ENCODE measurements at regions not wholly inside any gene's neighbourhood (a gene's known extent, or its start where the extent isn't known, plus 50 kb on each side); places are given as distances from the start of the nearest gene placed in this dataset.
"Not testable (repeated sequence)": the region's sequence is repeated elsewhere in the genome, so short reads cannot be mapped to it uniquely, and the experiment has no call there.

DNA sequence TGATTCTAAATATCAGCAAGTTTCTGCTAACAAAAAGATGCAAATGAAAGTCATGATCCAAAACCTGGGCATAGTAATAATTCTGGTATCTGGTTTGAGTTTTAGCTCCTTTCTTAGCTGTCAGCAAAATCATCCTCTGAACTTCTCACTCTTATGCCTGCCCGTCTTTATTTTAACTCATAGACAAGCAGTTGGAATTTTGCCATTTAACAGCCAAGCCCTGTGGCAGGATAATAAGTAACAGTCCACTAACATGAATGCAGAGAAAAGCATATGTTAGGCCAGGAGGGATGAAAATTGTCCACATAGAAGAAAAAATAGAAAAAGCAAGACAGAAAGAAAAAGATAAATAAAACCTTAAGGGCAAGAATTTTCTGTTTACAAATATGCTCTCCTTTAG, 170.0 kb upstream of the LAMA2 start:
- H3K4me3 ChIP-seq (ENCODE audit: low read depth, low read length), result no peak overlapping the region
- TF ChIP-seq, protein P1, sequence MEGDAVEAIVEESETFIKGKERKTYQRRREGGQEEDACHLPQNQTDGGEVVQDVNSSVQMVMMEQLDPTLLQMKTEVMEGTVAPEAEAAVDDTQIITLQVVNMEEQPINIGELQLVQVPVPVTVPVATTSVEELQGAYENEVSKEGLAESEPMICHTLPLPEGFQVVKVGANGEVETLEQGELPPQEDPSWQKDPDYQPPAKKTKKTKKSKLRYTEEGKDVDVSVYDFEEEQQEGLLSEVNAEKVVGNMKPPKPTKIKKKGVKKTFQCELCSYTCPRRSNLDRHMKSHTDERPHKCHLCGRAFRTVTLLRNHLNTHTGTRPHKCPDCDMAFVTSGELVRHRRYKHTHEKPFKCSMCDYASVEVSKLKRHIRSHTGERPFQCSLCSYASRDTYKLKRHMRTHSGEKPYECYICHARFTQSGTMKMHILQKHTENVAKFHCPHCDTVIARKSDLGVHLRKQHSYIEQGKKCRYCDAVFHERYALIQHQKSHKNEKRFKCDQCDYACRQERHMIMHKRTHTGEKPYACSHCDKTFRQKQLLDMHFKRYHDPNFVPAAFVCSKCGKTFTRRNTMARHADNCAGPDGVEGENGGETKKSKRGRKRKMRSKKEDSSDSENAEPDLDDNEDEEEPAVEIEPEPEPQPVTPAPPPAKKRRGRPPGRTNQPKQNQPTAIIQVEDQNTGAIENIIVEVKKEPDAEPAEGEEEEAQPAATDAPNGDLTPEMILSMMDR (IDR thresholded peaks at IDR 0.05; ENCODE audit: insufficient read depth, low read length), result no peak
- no peak for DNase-seq (ENCODE audit: low read depth)

DNA sequence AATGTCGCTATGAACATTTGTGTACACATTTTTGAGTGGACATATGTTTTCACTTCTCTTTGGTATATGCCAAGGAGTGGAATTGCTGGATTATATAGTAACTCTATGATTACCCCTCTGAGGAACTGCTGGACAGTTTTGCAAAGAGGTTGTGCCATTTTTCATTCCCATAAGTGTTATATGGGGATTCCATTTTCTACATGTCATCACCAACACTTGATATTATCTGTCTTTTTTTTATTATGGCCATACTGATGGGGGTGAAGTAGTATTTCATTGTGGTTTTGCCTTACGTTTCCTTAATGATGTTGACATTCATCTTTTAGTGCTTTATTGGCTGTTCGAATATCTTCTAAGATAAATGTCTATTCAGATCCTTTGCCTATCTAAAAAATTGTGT, 171.8 kb upstream of the LAMA2 start:
- DNase-seq (ENCODE audit: low read depth), result no peak
- TF ChIP-seq, protein P1 (IDR thresholded peaks at IDR 0.05; ENCODE audit: insufficient read depth, low read length), result no peak
- no peak overlapping the region for H3K4me3 ChIP-seq (ENCODE audit: low read depth, low read length)

DNA sequence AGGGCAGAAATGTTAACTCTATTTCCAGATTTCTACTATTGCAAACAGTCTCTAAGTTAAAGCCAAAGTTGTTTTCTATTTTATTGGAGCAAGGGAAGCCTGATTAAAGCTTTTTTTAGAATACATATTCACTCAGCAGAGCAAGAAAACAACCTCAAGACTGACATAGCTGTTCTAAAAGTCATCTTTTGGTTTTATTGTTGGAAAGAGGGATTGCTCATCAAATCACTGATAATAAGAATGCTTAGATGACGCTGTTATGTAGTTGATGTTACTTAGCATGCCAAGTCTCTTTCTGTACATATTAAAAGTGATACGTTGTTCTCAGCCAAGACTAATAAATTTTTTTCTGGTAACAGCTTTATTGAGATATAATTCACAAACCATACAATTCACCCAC, 172.6 kb upstream of the LAMA2 start:
- TF ChIP-seq, protein P1 (IDR thresholded peaks at IDR 0.05; ENCODE audit: insufficient read depth, low read length), result no peak
- H3K4me3 ChIP-seq (ENCODE audit: low read depth, low read length), result no peak overlapping the region
- peak; percentile 59 for DNase-seq (ENCODE audit: low read depth)

DNA sequence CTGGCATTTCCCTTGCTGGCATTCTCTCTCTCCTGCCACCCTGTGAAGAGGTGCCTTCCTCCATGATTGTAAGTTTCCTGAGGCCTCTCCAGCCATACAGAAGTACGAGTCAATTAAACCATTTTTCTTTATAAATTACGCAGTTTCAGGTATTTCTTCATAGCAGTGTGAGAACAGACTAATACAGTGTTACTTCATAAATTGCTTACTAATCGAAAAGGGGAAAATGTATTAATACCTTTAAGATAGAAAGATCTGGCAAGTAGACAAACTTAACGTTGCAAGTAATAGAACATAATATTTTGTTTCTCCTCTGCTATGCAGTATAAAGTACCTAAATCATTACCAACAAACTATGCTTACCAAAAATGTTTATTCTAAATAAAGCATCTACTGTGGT, 178.3 kb upstream of the LAMA2 start:
- no peak overlapping the region for H3K4me3 ChIP-seq (ENCODE audit: low read depth, low read length)
- TF ChIP-seq, protein P1 (IDR thresholded peaks at IDR 0.05; ENCODE audit: insufficient read depth, low read length), result no peak
- no peak for DNase-seq (ENCODE audit: low read depth)

DNA sequence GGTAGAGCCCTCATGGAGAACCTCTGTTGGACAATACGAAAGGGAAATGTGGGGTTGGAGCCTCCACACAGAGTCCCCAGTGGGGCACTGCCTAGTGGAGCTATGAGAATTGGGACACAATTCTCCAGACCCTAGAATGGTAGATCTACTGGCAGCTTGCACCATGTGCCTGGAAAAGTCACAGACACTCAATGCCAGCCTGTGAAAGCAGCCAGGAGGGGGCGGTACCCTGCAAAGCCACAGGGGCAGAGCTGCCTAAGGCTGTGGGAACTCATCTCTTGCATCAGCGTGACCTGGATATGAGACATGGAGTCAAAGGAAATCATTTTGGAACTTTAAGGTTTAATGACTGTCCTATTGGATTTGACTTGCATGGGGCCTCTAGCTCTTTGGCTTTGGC, 179.1 kb upstream of the LAMA2 start:
- not testable (repeated sequence) for DNase-seq (ENCODE audit: low read depth); H3K4me3 ChIP-seq (ENCODE audit: low read depth, low read length)

DNA sequence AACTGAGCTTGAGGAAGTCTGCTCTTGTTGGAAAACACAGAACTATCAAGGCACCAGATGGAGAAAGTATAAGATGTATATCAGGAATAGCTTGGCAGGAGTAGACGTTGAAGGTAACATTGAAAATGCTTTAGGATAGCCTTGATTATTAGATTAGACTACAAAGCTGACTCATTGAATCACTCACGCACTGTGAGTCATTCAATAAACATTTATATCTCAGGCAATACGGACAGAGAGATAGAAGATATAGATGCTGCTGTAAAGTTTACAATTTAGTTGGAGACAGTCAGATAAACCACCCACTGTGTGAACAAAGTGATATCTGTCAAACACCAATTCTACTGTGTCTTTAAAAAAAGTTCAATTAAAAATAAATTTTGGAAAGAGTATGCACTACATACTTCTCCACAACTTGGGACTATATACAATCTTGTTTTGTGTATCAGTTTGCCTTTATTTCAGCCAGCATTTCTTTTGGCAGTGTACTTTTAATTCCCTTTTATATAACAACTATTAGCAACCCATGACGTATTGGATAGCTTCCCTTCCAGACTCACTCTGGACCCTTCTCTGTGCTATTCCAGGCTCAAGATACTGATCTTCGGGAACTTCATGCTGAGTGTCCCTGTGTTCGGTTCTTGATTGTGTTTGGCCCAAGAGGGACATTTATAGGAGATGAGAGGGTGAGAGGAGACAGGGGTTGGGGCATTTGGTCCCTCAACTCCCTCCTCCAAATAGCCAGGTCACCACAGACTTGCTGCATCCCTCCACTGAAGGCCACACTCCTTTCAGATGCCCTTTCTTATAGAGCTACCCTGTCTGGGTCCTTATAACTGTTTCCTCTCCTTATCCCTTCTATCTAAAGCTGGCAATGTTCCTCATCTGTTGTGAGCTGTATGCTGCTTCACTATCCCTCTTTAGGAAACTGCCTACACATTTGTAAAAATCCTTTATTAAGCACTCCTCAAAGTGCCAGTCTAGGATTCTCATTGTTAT, 176.6 kb upstream of the PTPRK start:
- H3K4me3 ChIP-seq (ENCODE audit: low read depth, low read length), result no peak overlapping the region
- DNase-seq (ENCODE audit: low read depth), result peak; percentile 76
- TF ChIP-seq, protein P1 (IDR thresholded peaks at IDR 0.05; ENCODE audit: insufficient read depth, low read length), result no peak

DNA sequence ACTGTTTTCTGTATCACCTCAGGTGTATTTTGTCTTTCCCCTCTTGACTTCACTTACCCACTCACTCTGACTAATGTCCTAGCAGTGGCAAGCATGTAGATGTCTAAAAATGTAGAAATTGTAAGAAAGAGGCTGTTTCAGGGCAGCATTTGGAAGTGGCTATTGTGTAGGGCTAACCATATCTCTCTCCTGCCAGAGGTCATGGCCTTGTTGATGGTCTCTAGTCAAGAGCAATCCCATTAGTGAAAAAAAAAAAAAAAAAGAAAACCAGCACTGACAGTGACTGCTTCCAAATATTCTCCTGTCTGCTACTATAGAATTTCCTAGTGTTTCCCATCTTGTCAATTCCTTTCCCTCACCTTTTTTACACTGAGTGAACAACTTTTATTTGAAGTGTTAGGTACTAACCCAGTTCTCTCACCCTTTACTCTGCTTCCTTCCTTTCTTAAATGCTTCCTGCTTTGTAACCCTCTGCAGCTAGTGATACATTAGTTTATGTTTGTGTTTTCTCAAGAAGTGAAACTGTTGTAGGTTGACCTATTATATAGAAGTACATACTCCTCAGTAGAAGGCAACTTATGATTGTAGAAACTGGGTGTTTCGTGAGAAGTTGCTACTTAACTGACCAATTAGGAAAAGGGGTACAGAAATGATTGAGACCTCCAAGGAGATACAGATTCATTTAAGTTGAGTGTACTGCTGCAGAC, 174.1 kb upstream of the PTPRK start:
- no peak overlapping the region for H3K4me3 ChIP-seq (ENCODE audit: low read depth, low read length)
- TF ChIP-seq, protein P1 (IDR thresholded peaks at IDR 0.05; ENCODE audit: insufficient read depth, low read length), result no peak
- DNase-seq (ENCODE audit: low read depth), result no peak

Data from fibroblast of the aortic adventitia (primary cell).